ENCODE measurements at regions not wholly inside any gene's neighbourhood (a gene's known extent, or its start where the extent isn't known, plus 50 kb on each side); places are given as distances from the start of the nearest gene placed in this dataset.
A peak's percentile ranks its signal among the peaks of the same experiment; 100 is the strongest.

DNA sequence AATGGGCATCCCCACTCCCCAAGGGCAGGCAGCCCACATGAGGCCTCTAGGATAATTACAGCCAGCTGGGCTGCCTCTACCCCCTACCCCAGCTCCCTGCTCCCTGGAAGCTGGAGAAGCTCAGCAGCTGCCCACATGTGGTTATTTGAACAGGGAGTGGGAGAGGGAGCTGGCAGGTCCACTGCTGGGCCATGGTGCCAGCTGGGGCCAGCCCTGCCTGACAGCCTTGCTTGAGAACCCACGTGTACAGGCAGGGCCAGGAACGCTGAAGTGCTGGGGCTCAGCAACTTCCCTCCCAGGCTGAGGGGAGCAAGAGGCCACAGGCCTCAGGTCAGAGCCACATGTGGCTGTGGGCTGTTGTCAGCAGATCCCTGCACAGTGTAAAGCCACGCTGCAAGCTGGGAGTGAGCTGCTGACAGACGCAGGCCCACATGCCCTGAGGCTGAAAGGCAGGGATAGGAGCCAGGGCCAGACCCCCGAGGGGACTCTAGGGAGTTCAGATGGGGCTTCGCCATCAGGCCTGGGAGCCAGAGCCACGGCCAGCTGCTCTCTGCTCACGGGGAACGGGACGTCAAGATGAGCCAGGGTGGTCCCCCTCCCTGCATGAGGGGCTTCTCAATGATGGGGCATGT, 129.0 kb downstream of the SYF2 start:
- Histone ChIP-seq H3K27me3 (replicated peaks in 1 of 7) (peaks cover 0 to 36% (median 0%) of the 10 kb centered on the region in 7 donors), H3K4me1 (peaks cover 12 to 45% (median 32%) of the 10 kb centered on the region in 6 donors), H3K9me3 (no peaks in the 10 kb centered on the region), H3K36me3 (no peaks in the 10 kb centered on the region), H3K4me3 (no peak overlapping the region), H3K27ac (no peak overlapping the region)
- whole genome bisulfite sequencing, 5 donors, result 65 to 85% (median 71%) methylated on average over 8 to 10 of the region's 10 CpGs
- TF ChIP-seq POLR2A (IDR thresholded peaks at IDR 0.05), result no peak
- TF ChIP-seq POLR2AphosphoS5 (IDR thresholded peaks at IDR 0.05), result no peak
- TF ChIP-seq, protein P1, sequence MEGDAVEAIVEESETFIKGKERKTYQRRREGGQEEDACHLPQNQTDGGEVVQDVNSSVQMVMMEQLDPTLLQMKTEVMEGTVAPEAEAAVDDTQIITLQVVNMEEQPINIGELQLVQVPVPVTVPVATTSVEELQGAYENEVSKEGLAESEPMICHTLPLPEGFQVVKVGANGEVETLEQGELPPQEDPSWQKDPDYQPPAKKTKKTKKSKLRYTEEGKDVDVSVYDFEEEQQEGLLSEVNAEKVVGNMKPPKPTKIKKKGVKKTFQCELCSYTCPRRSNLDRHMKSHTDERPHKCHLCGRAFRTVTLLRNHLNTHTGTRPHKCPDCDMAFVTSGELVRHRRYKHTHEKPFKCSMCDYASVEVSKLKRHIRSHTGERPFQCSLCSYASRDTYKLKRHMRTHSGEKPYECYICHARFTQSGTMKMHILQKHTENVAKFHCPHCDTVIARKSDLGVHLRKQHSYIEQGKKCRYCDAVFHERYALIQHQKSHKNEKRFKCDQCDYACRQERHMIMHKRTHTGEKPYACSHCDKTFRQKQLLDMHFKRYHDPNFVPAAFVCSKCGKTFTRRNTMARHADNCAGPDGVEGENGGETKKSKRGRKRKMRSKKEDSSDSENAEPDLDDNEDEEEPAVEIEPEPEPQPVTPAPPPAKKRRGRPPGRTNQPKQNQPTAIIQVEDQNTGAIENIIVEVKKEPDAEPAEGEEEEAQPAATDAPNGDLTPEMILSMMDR (IDR thresholded peaks at IDR 0.05 in 8 of 11, conservative IDR thresholded peaks at IDR 0.05 in 3 of 11), result no peak
- no peak for DNase-seq
- intact Hi-C loops (cut with DNase I; ENCODE audit: low total_unique reads), result loop anchor here (5.0 kb wide), 1 partner anchor 256 kb away; no protein-coding TSS in a partner anchor

- H3K4me1 ChIP-seq, result peaks cover 12 to 56% (median 35%) of the 10 kb centered on the region in 6 donors
- WGBS, 5 donors, result 58 to 70% (median 65%) methylated on average over 9 of the region's 9 CpGs
- DNase-seq, result no peak
- no peaks in the 10 kb centered on the region for H3K9me3 ChIP-seq
- TF ChIP-seq POLR2AphosphoS5 (IDR thresholded peaks at IDR 0.05) (no peak), POLR2A (IDR thresholded peaks at IDR 0.05) (no peak)
- TF ChIP-seq, protein P1 (IDR thresholded peaks at IDR 0.05 in 8 of 11, conservative IDR thresholded peaks at IDR 0.05 in 3 of 11), result no peak
- H3K27ac ChIP-seq, result peak overlapping the region in 3 of 8 donors; percentile 14 to 68 (median 45)
- no peaks in the 10 kb centered on the region for H3K36me3 ChIP-seq
- no peak overlapping the region for H3K4me3 ChIP-seq
- peaks cover 0 to 18% (median 0%) of the 10 kb centered on the region in 7 donors for H3K27me3 ChIP-seq (replicated peaks in 1 of 7)
- intact Hi-C loops (cut with DNase I; ENCODE audit: low total_unique reads), result loop anchor here (5.0 kb wide), 1 partner anchor 253 kb away; no protein-coding TSS in a partner anchor
These were observed 132.0 kb downstream of the SYF2 start for GRCh38 chr1:25100151-25100833.

GRCh38 chr1:25099343-25099951, 132.9 kb downstream of the SYF2 start:
- Histone ChIP-seq H3K27me3 (replicated peaks in 1 of 7) (peaks cover 0 to 11% (median 0%) of the 10 kb centered on the region in 7 donors), H3K4me1 (peaks cover 12 to 62% (median 35%) of the 10 kb centered on the region in 6 donors), H3K36me3 (no peaks in the 10 kb centered on the region), H3K9me3 (no peaks in the 10 kb centered on the region), H3K4me3 (no peak overlapping the region), H3K27ac (peak overlapping the region in 5 of 8 donors; percentile 6 to 68 (median 54))
- TF ChIP-seq POLR2A (IDR thresholded peaks at IDR 0.05), result no peak
- peak; percentile 25 to 50 (median 25) for TF ChIP-seq POLR2AphosphoS5 (IDR thresholded peaks at IDR 0.05)
- TF ChIP-seq, protein P1 (IDR thresholded peaks at IDR 0.05 in 8 of 11, conservative IDR thresholded peaks at IDR 0.05 in 3 of 11), result no peak
- peak; percentile 82 for DNase-seq
- 5 to 13% (median 8%) methylated on average over 11 of the region's 11 CpGs for WGBS, 5 donors
- intact Hi-C loops (cut with DNase I; ENCODE audit: low total_unique reads), result no loop called here

All from spleen (tissue), 11 donors.